HG03565 (cell line): ENCODE measurements at regions not wholly inside any gene's neighbourhood (a gene's known extent, or its start where the extent isn't known, plus 50 kb on each side); places are given as distances from the start of the nearest gene placed in this dataset.
A peak's percentile ranks its signal among the peaks of the same experiment; 100 is the strongest.
"Not testable (repeated sequence)": the region's sequence is repeated elsewhere in the genome, so short reads cannot be mapped to it uniquely, and the experiment has no call there.

Source experiments
- ATAC-seq: cut with Tn5 transposase; IDR thresholded peaks from one replicate; pipeline ENCODE4 v1.9.1; 2021; ENCODE audit warnings: mild to moderate bottlenecking, moderate library complexity; ENCODE audit not compliant: unreplicated experiment

DNA sequence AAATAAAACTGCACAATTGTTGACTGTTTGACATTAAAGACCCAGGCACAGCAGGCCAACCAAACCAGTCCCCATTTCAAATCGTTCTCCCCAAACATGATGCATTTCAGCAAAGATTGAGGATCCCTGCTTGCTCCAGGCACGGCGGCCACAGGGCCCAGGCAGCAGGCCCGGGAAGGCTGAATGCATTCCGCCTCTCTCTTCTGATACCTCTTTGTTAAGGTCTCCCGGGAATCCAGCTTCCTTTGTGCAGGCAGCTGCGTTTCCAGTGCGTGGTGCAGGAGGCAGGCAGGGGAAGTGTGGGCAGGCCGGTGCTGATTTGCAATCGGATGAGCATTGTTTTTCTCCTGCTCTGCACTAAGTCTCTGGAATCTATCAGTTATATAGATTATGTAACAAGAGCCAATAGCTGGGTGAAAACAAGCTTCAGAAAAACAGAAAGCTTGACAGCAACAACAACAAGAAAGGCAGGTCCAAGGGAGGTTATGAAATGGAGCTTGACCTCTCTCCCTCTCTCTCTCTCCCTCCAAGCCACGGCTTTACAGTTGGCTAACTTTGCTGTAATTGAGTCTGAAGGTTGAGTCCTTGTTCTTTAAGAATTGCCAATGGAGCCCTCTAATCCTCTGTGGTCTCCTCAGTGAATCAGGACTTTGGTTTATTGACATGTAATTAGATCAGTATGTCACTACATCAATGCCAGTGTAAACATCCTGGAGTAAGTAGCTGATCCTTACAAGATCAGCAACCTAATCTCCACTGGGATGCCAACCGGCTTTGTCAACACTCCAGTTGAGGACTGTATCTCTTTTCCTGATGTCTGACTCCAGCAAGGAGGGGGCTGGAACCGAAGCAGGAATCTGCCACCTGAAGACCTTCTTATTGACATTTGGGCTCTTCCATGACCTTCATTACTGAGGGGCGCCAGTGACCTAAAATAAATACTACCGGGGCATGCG lies 338.0 kb downstream of the TEX29 start:
- no peak for ATAC-seq

DNA sequence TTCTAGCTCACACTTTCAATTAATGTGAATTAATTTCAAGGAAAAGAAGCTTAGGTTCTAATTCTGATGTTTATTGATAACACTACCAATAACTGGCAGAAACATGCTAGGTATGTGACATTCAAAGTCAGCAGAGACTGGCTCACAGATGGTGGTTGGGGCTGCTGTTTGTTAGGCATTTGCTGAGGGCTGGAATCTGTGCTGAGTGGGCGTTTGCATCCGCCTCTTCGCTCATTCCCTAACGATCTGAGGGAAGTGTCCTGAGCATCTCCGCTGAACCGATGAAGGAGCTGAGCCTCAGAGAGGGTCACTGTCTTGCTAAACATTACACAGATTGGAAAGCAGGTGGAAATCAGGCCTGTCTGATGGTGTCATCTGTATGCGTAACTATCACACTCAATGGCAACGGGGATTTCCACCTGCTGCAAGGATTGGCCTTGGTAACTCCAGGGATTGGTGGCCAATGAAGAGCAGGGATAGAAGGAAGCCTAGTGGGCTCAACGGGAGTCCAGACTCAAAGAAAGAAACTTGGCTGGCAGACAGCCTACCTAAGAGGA lies 338.9 kb downstream of the TEX29 start:
- no peak for ATAC-seq

DNA sequence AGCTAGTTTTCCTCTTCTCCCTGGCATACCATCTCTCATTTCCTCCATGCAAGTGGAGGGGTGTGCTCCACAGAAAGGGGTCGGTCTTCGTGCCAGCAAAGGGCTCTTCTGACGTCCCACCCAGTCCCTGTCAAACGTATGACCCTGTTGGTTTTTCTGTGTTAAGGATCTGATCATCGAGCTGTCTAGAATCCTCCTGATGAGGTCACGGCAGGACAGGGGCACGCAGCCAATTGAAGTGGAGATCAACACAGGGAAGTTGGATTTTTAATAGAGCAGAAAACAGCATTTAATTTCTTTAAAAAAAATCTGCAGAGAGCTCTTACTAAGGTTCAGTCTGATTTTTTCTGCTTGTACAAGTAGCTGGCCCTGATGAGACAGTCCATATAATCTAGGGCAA lies 339.4 kb downstream of the TEX29 start:
- ATAC-seq, result no peak

DNA sequence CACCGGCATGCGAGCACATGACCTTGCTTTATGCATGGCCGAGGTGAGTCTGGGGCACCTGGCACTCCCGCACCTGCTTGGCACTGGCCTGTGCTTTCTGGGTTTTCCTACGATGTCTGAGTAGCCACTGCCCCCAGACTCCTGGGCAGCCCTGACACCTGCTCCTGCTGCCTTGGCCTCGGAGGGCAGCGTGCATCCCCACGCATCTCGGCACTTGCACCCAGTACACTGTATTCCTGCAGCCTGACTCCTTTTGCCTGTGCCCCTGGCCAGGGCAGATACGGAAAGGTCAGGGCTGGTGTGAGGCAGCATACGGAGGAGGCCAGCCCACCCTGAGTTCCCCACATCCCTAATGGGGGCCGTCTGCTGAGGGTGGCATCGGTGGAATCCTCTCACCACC lies 340.6 kb downstream of the TEX29 start:
- no peak for ATAC-seq

GRCh38 chr13:111661776-111662175 lies 341.3 kb downstream of the TEX29 start:
- no peak for ATAC-seq

GRCh38 chr13:111662451-111662850 lies 342.0 kb downstream of the TEX29 start:
- no peak for ATAC-seq

GRCh38 chr13:111662895-111663294 lies 342.5 kb downstream of the TEX29 start:
- ATAC-seq, result no peak

GRCh38 chr13:111663505-111663904 lies 343.1 kb downstream of the TEX29 start:
- no peak for ATAC-seq

DNA sequence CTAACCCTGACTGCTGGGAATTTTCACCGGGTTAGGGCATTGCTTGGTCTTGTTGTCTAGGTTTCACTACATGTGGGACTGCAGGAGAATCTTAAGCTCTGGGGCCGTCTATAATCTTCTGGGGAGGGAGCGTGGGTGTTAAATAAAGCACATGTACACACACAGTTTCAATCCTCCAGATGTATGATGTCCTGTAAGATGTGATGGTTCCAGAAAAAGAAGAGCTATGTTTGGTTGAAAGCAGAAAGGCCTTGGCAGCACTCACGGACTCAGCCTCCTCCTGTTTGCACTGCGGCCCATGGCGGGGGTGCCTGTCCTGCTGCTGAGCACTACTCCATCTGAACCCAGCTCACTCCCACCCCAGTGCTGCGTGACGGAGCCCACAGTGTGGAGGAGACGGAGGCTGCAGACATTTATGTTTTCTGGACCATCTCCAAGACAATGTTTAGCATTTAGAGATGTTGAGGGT lies 343.5 kb downstream of the TEX29 start:
- no peak for ATAC-seq

DNA sequence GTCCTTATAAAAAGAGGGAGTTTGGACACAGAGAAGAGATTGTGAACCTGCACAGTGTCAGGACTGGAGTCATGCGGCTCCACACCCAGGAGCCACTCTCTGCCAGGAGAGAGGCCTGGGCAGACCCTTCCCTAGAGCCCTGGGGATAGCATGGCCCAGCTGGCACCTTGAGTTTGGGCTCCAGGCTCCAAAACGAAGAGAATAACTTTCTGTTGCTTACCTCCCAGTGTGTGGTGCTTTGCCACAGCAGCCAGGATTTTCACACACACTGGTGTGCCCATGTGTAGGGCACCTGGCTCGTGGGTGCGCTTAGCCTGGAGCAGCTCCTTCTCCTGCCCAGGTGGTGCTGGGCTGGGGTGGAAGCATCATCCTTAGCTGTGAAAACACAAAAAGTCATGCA lies 344.3 kb downstream of the TEX29 start:
- ATAC-seq, result no peak

DNA sequence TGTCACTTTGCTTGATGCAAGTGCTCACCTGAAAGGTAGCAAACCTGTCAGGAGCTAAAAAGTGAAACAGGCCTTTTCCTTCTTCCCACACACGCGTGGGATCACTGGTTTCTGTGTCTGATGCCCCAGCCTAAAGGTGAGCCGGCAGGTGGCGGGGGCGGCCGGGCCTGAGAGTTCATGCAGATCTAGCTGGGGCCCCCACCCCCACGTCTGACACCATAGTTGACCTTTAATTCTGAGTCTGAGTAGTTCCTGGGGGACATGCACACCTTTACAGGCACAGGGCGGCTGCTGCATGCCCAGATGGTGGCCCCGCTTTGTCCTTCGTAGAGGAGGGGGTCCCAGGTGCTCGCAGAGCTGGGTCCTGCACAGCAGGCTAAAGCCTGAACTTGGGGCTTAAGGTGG lies 345.3 kb downstream of the TEX29 start:
- ATAC-seq, result no peak

DNA sequence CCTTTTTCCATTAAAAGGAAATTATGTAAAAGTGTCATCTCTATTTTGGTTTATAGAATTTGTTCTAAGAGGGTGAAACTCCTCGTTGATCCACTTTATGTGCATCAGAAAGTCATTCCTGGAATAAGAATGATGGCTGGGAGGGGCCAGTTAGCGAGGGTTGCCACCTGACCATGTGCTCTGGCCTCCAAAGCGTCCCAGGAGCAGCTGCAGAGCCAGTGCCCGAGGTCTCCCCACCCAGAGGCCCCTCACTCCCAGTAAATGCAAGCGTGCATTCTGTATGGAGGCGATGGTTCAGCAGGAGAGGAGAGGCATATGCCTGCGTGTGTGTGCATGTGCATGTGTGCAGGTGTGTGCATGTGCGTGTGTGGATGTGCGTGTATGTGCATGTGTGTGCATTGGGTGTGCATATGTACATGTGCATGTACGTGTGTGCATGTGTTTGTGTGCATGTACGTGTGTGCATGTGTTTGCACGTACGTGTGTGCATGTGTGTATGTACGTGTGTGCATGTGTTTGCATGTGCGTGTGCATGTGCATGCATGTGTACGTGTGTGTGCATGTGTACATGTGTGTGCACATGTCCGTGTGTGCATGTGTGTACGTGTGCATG lies 345.8 kb downstream of the TEX29 start:
- no peak for ATAC-seq

GRCh38 chr13:111667757-111668156 lies 347.3 kb downstream of the TEX29 start:
- ATAC-seq, result no peak

DNA sequence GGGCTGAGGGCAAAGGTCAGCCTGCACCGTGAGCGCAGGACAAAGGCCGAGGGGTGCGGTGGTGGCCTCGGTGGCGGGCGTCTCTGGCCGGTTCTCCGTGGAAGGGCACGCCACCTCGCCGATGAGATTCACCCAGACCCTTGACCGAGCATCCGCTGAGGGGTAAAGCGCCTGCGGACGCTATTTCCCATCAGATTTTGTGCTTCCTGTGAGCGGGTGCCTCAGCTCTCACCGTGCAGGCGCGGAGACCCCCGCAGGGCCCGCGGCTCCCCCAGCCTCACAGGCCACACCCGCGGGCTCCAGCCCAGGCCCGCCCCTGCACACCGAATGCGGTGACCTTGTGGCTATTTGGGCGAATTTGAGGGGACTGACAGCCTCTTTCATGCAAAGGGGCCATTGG lies 348.0 kb downstream of the TEX29 start:
- ATAC-seq, result no peak

GRCh38 chr13:111672198-111672597 lies 351.8 kb downstream of the TEX29 start:
- ATAC-seq, result not testable (repeated sequence)

DNA sequence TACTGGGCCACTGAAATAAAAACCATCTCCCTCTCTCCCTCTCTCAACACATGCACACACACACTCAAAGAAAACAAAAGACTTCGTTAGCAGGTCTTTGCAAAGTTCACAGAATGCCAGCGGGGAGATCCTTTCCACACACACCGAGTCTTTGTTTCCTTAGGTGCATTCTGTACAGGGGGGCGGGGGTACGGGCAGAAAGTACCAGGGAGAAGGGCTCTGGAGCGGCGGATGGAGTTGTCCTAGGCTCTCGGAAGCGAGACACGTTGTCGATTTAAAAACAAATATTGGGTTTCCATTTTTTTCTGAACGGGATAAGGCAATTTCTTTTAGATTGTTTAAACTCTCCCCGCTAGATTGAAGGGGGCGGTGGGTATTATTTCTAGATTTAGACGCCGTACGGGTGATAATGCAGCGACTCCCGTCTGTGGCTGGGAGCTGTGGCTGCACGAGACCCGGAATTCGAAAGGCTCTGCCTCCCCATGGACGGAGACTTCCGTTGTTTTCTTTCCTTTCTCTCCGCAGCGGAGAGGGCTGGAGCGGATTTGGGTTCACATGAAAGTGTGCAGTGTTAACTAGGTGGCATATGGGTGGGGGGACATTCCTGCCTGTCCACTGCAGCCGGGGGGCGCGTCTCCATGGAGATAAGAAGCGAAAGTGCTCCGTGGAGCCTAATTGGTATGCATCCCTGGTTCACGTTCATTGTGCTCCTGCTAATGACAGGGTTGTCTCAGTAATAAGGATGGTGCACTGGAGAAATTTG lies 357.9 kb downstream of the TEX29 start:
- not testable (repeated sequence) for ATAC-seq

GRCh38 chr13:111679645-111680044 lies 359.2 kb downstream of the TEX29 start:
- ATAC-seq, result not testable (repeated sequence)

GRCh38 chr13:111680100-111680499 lies 359.7 kb downstream of the TEX29 start:
- not testable (repeated sequence) for ATAC-seq

- peak; percentile 83 for ATAC-seq
Measured at GRCh38 chr13:111692028-111692427, 371.6 kb downstream of the TEX29 start.

DNA sequence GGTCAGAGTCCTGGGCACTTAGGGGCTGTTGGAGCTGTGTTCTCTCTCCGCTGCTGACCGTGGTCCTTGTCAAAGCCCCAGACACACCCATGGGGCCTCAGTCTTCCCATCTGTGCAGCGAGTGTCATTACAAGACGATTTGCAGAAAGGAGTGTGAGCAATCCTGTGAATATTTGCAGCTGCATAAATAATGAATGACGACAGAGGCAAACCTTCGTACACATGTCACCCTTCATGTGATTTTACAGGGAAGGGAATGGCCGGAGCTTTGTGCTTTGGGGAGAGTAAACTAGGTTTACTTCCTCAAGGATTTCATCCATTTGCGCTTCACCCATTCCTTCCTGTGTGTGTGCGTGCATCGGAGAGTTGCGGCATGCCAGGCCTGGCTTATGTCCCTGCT lies 370.8 kb upstream of the SOX1 start:
- not testable (repeated sequence) for ATAC-seq

- ATAC-seq, result not testable (repeated sequence)
Measured at GRCh38 chr13:111702059-111702458, 364.9 kb upstream of the SOX1 start.
